ENCODE measurements at regions not wholly inside any gene's neighbourhood (a gene's known extent, or its start where the extent isn't known, plus 50 kb on each side); places are given as distances from the start of the nearest gene placed in this dataset.

- TF ChIP-seq, protein P1, sequence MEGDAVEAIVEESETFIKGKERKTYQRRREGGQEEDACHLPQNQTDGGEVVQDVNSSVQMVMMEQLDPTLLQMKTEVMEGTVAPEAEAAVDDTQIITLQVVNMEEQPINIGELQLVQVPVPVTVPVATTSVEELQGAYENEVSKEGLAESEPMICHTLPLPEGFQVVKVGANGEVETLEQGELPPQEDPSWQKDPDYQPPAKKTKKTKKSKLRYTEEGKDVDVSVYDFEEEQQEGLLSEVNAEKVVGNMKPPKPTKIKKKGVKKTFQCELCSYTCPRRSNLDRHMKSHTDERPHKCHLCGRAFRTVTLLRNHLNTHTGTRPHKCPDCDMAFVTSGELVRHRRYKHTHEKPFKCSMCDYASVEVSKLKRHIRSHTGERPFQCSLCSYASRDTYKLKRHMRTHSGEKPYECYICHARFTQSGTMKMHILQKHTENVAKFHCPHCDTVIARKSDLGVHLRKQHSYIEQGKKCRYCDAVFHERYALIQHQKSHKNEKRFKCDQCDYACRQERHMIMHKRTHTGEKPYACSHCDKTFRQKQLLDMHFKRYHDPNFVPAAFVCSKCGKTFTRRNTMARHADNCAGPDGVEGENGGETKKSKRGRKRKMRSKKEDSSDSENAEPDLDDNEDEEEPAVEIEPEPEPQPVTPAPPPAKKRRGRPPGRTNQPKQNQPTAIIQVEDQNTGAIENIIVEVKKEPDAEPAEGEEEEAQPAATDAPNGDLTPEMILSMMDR (IDR thresholded peaks at IDR 0.05; ENCODE audit: extremely low read depth, insufficient read depth, missing control alignments) = no peak
- in situ Hi-C loops (cut with MboI; ENCODE audit: low pct_unique_long_range_greater_than_20kb, low sequenced_read_pairs, unreplicated experiment) = no loop called here
- no peak for DNase-seq (ENCODE audit: low spot score)
These were observed 1045.9 kb upstream of the RAG2 start for GRCh38 chr11:37643968-37644367.

- TF ChIP-seq, protein P1 (IDR thresholded peaks at IDR 0.05; ENCODE audit: extremely low read depth, insufficient read depth, missing control alignments) = no peak
- DNase-seq (ENCODE audit: low spot score) = no peak
- in situ Hi-C loops (cut with MboI; ENCODE audit: low pct_unique_long_range_greater_than_20kb, low sequenced_read_pairs, unreplicated experiment) = no loop called here
These were observed 1044.3 kb upstream of the RAG2 start for GRCh38 chr11:37642296-37642695.

DNA sequence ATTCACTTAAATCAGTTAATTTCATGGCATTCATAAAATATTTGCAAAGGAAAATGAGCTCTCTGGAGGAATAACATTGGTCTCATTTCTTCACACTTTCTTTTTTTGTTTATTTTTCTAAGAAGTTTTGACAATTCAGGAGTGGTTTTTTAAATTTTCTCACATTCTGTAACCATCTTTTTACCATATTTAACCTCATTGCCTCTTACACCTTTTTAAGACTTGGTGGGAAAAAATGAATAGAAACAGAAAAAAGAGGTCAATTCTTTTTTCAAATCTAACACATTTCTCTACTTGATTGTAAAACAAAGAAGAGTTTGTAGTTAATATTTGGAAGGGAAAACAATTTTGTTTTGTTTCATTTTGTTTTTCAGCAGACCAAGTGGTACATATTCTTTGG, 1034.7 kb upstream of the RAG2 start:
- no peak for DNase-seq (ENCODE audit: low spot score)
- TF ChIP-seq, protein P1 (IDR thresholded peaks at IDR 0.05; ENCODE audit: extremely low read depth, insufficient read depth, missing control alignments) = no peak
- in situ Hi-C loops (cut with MboI; ENCODE audit: low pct_unique_long_range_greater_than_20kb, low sequenced_read_pairs, unreplicated experiment) = no loop called here

GRCh38 chr11:37630866-37631265, 1032.8 kb upstream of the RAG2 start:
- DNase-seq (ENCODE audit: low spot score) = no peak
- in situ Hi-C loops (cut with MboI; ENCODE audit: low pct_unique_long_range_greater_than_20kb, low sequenced_read_pairs, unreplicated experiment) = no loop called here
- TF ChIP-seq, protein P1 (IDR thresholded peaks at IDR 0.05; ENCODE audit: extremely low read depth, insufficient read depth, missing control alignments) = no peak

DNA sequence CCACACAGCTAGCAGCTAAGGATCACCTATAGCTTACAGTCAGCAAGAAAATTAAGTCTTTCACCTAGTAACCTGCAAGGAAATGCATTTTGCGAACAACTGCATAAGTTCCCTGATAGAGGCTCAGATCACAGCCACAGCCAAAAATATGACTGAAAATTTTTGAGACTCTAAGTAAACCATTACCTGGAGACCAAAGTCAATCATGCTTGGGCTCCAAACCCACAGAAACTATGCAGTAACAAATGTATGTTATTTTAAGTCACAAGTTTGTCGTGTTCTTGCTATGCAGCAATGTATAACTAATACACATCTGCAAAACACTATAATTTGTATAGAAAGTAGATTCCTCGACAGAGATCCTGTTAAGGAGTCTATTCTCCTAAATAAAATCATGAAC, 1025.7 kb upstream of the RAG2 start:
- no peak for DNase-seq (ENCODE audit: low spot score)
- in situ Hi-C loops (cut with MboI; ENCODE audit: low pct_unique_long_range_greater_than_20kb, low sequenced_read_pairs, unreplicated experiment) = no loop called here
- TF ChIP-seq, protein P1 (IDR thresholded peaks at IDR 0.05; ENCODE audit: extremely low read depth, insufficient read depth, missing control alignments) = no peak

GRCh38 chr11:37621662-37622061, 1023.6 kb upstream of the RAG2 start:
- TF ChIP-seq, protein P1 (IDR thresholded peaks at IDR 0.05; ENCODE audit: extremely low read depth, insufficient read depth, missing control alignments) = no peak
- in situ Hi-C loops (cut with MboI; ENCODE audit: low pct_unique_long_range_greater_than_20kb, low sequenced_read_pairs, unreplicated experiment) = no loop called here

GRCh38 chr11:37616291-37616690, 1018.3 kb upstream of the RAG2 start:
- TF ChIP-seq, protein P1 (IDR thresholded peaks at IDR 0.05; ENCODE audit: extremely low read depth, insufficient read depth, missing control alignments) = no peak
- no peak for DNase-seq (ENCODE audit: low spot score)
- in situ Hi-C loops (cut with MboI; ENCODE audit: low pct_unique_long_range_greater_than_20kb, low sequenced_read_pairs, unreplicated experiment) = no loop called here

More at GRCh38 chr11:37621662-37622061, 1023.6 kb upstream of the RAG2 start:
- DNase-seq (ENCODE audit: low spot score) = no peak
